ENCODE measurements at regions not wholly inside any gene's neighbourhood (a gene's known extent, or its start where the extent isn't known, plus 50 kb on each side); places are given as distances from the start of the nearest gene placed in this dataset.

- DNase-seq (ENCODE audit: low spot score), result no peak
- H3K27me3 ChIP-seq (replicated peaks; ENCODE audit: insufficient read depth), result no peaks in the 10 kb centered on the region
- intact Hi-C loops (cut with DNase I), result no loop called here
- no peak overlapping the region for H3K27ac ChIP-seq
- no peaks in the 10 kb centered on the region for H3K4me1 ChIP-seq (replicated peaks)
- no peaks in the 10 kb centered on the region for H3K9me3 ChIP-seq
- no peaks in the 10 kb centered on the region for H3K36me3 ChIP-seq
- TF ChIP-seq POLR2AphosphoS5 (IDR thresholded peaks at IDR 0.05) (no peak), POLR2A (IDR thresholded peaks at IDR 0.05) (no peak), CTCF (IDR thresholded peaks at IDR 0.05) (no peak)
- no peak overlapping the region for H3K4me3 ChIP-seq
- 70% methylated on average over 5 of the region's 5 CpGs for WGBS
Observed at GRCh38 chr15:69609176-69609575, 156.6 kb downstream of the RPLP1 start.

- 89% methylated on average over 5 of the region's 5 CpGs for WGBS
- H3K36me3 ChIP-seq, result no peaks in the 10 kb centered on the region
- intact Hi-C loops (cut with DNase I), result no loop called here
- no peak for TF ChIP-seq CTCF (IDR thresholded peaks at IDR 0.05)
- H3K4me3 ChIP-seq, result no peak overlapping the region
- H3K27ac ChIP-seq, result no peak overlapping the region
- H3K27me3 ChIP-seq (replicated peaks; ENCODE audit: insufficient read depth), result no peaks in the 10 kb centered on the region
- no peaks in the 10 kb centered on the region for H3K4me1 ChIP-seq (replicated peaks)
- H3K9me3 ChIP-seq, result no peaks in the 10 kb centered on the region
- no peak for DNase-seq (ENCODE audit: low spot score)
Observed at GRCh38 chr15:69609776-69610175, 157.2 kb downstream of the RPLP1 start.

- Histone ChIP-seq H3K27ac (no peak overlapping the region), H3K9me3 (no peaks in the 10 kb centered on the region), H3K4me3 (no peak overlapping the region), H3K4me1 (replicated peaks) (no peaks in the 10 kb centered on the region), H3K36me3 (no peaks in the 10 kb centered on the region), H3K27me3 (replicated peaks; ENCODE audit: insufficient read depth) (no peaks in the 10 kb centered on the region)
- intact Hi-C loops (cut with DNase I), result no loop called here
- no peak for DNase-seq (ENCODE audit: low spot score)
- no peak for TF ChIP-seq CTCF (IDR thresholded peaks at IDR 0.05)
- no peak for TF ChIP-seq POLR2A (IDR thresholded peaks at IDR 0.05)
Observed at GRCh38 chr15:69610277-69610676, 157.7 kb downstream of the RPLP1 start.

GRCh38 chr15:69610858-69611257, 158.2 kb downstream of the RPLP1 start:
- WGBS, result over 99% methylated on average over 5 of the region's 5 CpGs
- intact Hi-C loops (cut with DNase I), result no loop called here
- no peak for DNase-seq (ENCODE audit: low spot score)
- Histone ChIP-seq H3K4me1 (replicated peaks) (no peaks in the 10 kb centered on the region), H3K9me3 (no peaks in the 10 kb centered on the region), H3K4me3 (no peak overlapping the region), H3K36me3 (no peaks in the 10 kb centered on the region), H3K27ac (no peak overlapping the region), H3K27me3 (replicated peaks; ENCODE audit: insufficient read depth) (no peaks in the 10 kb centered on the region)
- TF ChIP-seq CTCF (IDR thresholded peaks at IDR 0.05) (no peak), POLR2A (IDR thresholded peaks at IDR 0.05) (no peak), POLR2AphosphoS5 (IDR thresholded peaks at IDR 0.05) (no peak)

- TF ChIP-seq POLR2A (IDR thresholded peaks at IDR 0.05) (no peak), POLR2AphosphoS5 (IDR thresholded peaks at IDR 0.05) (no peak), CTCF (IDR thresholded peaks at IDR 0.05) (no peak)
- WGBS, result 79% methylated on average over 2 of the region's 2 CpGs
Observed at GRCh38 chr15:69612112-69612511, 159.5 kb downstream of the RPLP1 start.

More at GRCh38 chr15:69612112-69612511, 159.5 kb downstream of the RPLP1 start:
- H3K4me1 ChIP-seq (replicated peaks), result peaks cover 2% of the 10 kb centered on the region
- H3K4me3 ChIP-seq, result no peak overlapping the region
- H3K9me3 ChIP-seq, result no peaks in the 10 kb centered on the region
- intact Hi-C loops (cut with DNase I), result no loop called here
- no peak for DNase-seq (ENCODE audit: low spot score)
- no peak overlapping the region for H3K27ac ChIP-seq
- no peaks in the 10 kb centered on the region for H3K36me3 ChIP-seq
- no peaks in the 10 kb centered on the region for H3K27me3 ChIP-seq (replicated peaks; ENCODE audit: insufficient read depth)

Data from prostate gland (tissue), 2 donors.